ENCODE measurements at regions not wholly inside any gene's neighbourhood (a gene's known extent, or its start where the extent isn't known, plus 50 kb on each side); places are given as distances from the start of the nearest gene placed in this dataset.

- TF ChIP-seq CTCF (conservative IDR thresholded peaks at IDR 0.05): no peak
- peak overlapping the region; percentile 45 for H3K27ac ChIP-seq
These were observed 428.9 kb upstream of the NETO1 start for GRCh38 chr18:73296686-73297085.

GRCh38 chr18:73292156-73292555 lies 424.4 kb upstream of the NETO1 start:
- no peak for TF ChIP-seq CTCF (conservative IDR thresholded peaks at IDR 0.05)
- no peak overlapping the region for H3K27ac ChIP-seq

GRCh38 chr18:73288813-73289212 lies 421.0 kb upstream of the NETO1 start:
- H3K27ac ChIP-seq: no peak overlapping the region
- no peak for TF ChIP-seq CTCF (conservative IDR thresholded peaks at IDR 0.05)

GRCh38 chr18:73286584-73286983 lies 418.8 kb upstream of the NETO1 start:
- TF ChIP-seq CTCF (conservative IDR thresholded peaks at IDR 0.05): no peak
- no peak overlapping the region for H3K27ac ChIP-seq

- H3K27ac ChIP-seq: no peak overlapping the region
- no peak for TF ChIP-seq CTCF (conservative IDR thresholded peaks at IDR 0.05)
These were observed 416.0 kb upstream of the NETO1 start for GRCh38 chr18:73283788-73284187.

GRCh38 chr18:73283032-73283431 lies 415.2 kb upstream of the NETO1 start:
- TF ChIP-seq CTCF (conservative IDR thresholded peaks at IDR 0.05): no peak
- no peak overlapping the region for H3K27ac ChIP-seq

GRCh38 chr18:73279498-73279897 lies 411.7 kb upstream of the NETO1 start:
- H3K27ac ChIP-seq: peak overlapping the region; percentile 34
- no peak for TF ChIP-seq CTCF (conservative IDR thresholded peaks at IDR 0.05)
